Panc1 (cell line): ENCODE measurements at regions not wholly inside any gene's neighbourhood (a gene's known extent, or its start where the extent isn't known, plus 50 kb on each side); places are given as distances from the start of the nearest gene placed in this dataset.

Source experiments
- POLR2AphosphoS5 ChIP-seq: IDR thresholded peaks from 2 replicates; pipeline ENCODE4 v1.6.1; 2012; ENCODE audit warnings: mild to moderate bottlenecking, low read depth, low read length, moderate library complexity
- REST ChIP-seq, 2 experiments: IDR thresholded peaks; 2 replicates each; pipeline ENCODE4 v1.6.1; 2011 to 2012; ENCODE audit warnings: low read depth in 2 of 2, control low read depth in 1 of 2, low read length in 1 of 2, mild to moderate bottlenecking in 1 of 2, moderate library complexity in 1 of 2; ENCODE audit not compliant: insufficient read depth in 1 of 2
- SIN3A ChIP-seq: IDR thresholded peaks from 2 replicates; pipeline ENCODE4 v1.6.1; 2012; ENCODE audit warnings: low read depth, mild to moderate bottlenecking, low read length, moderate library complexity, borderline replicate concordance; ENCODE audit not compliant: insufficient read depth
- TCF7L2 ChIP-seq: IDR thresholded peaks from 2 replicates; pipeline ENCODE4 v1.6.1; 2011; ENCODE audit warnings: mild to moderate bottlenecking, low read depth, low read length, inconsistent platforms
- TF ChIP-seq, protein P1 (sequence below): fragments of 450-650 bp; IDR thresholded peaks from 2 replicates; pipeline ENCODE4 v1.5.1; 2017; ENCODE audit warnings: mild to moderate bottlenecking

DNA sequence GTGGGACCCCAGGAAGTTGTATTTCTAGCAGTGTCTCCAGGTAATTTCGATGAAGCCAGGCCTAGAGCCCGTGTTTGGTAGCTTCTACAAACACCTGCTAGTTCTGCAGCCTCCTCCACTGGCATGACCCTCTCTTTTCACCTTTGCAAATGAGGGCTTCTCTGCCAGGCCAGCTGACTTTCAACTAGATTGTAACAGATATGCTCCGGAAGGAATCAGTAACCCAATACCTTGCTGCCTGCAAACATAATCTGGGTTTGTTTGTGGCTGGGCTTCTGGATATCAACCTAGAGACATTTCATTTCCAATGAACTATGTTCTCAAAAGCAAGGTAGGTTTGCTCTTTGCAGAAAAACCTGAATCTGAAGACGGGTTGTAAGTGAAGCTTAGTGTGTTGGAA, 354.8 kb downstream of the DMRT2 start:
- no peak for TF ChIP-seq POLR2AphosphoS5
- TF ChIP-seq, protein P1, sequence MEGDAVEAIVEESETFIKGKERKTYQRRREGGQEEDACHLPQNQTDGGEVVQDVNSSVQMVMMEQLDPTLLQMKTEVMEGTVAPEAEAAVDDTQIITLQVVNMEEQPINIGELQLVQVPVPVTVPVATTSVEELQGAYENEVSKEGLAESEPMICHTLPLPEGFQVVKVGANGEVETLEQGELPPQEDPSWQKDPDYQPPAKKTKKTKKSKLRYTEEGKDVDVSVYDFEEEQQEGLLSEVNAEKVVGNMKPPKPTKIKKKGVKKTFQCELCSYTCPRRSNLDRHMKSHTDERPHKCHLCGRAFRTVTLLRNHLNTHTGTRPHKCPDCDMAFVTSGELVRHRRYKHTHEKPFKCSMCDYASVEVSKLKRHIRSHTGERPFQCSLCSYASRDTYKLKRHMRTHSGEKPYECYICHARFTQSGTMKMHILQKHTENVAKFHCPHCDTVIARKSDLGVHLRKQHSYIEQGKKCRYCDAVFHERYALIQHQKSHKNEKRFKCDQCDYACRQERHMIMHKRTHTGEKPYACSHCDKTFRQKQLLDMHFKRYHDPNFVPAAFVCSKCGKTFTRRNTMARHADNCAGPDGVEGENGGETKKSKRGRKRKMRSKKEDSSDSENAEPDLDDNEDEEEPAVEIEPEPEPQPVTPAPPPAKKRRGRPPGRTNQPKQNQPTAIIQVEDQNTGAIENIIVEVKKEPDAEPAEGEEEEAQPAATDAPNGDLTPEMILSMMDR = no peak
- TF ChIP-seq REST (IDR thresholded peaks at IDR 0.05; ENCODE audit: insufficient read depth in 1 of 2, low read depth in 2 of 2, low read length in 1 of 2) = no peak
- TF ChIP-seq TCF7L2 = no peak
- no peak for TF ChIP-seq SIN3A
